ENCODE measurements at regions not wholly inside any gene's neighbourhood (a gene's known extent, or its start where the extent isn't known, plus 50 kb on each side); places are given as distances from the start of the nearest gene placed in this dataset.

- DNase-seq: no peak
These were observed 469.5 kb downstream of the MAN2A1 start for GRCh38 chr5:110159202-110159601.

- DNase-seq: no peak
These were observed 471.4 kb downstream of the MAN2A1 start for GRCh38 chr5:110161162-110161561.

- no peak for DNase-seq
These were observed 475.6 kb downstream of the MAN2A1 start for GRCh38 chr5:110165366-110165765.

- no peak for DNase-seq
These were observed 477.7 kb downstream of the MAN2A1 start for GRCh38 chr5:110167384-110167783.

GRCh38 chr5:110169461-110169860, 479.7 kb downstream of the MAN2A1 start:
- no peak for DNase-seq

- DNase-seq: no peak
These were observed 488.0 kb downstream of the MAN2A1 start for GRCh38 chr5:110177729-110178128.

GRCh38 chr5:110179321-110179720, 489.6 kb downstream of the MAN2A1 start:
- DNase-seq: no peak

GRCh38 chr5:110194191-110194590, 504.5 kb downstream of the MAN2A1 start:
- no peak for DNase-seq

- no peak for DNase-seq
These were observed 505.6 kb downstream of the MAN2A1 start for GRCh38 chr5:110195288-110195687.

- no peak for DNase-seq
These were observed 512.1 kb downstream of the MAN2A1 start for GRCh38 chr5:110201791-110202190.

GRCh38 chr5:110203661-110204060, 513.9 kb downstream of the MAN2A1 start:
- DNase-seq: no peak

GRCh38 chr5:110209401-110209800, 517.1 kb downstream of the TMEM232 start:
- no peak for DNase-seq

- no peak for DNase-seq
These were observed 507.5 kb downstream of the TMEM232 start for GRCh38 chr5:110218981-110219380.

GRCh38 chr5:110219769-110220168, 506.7 kb downstream of the TMEM232 start:
- DNase-seq: no peak

GRCh38 chr5:110221036-110221435, 505.4 kb downstream of the TMEM232 start:
- no peak for DNase-seq

GRCh38 chr5:110224050-110224449, 502.4 kb downstream of the TMEM232 start:
- DNase-seq: no peak

GRCh38 chr5:110225949-110226348, 500.5 kb downstream of the TMEM232 start:
- DNase-seq: no peak

GRCh38 chr5:110239786-110240185, 486.7 kb downstream of the TMEM232 start:
- DNase-seq: no peak

- no peak for DNase-seq
These were observed 483.5 kb downstream of the TMEM232 start for GRCh38 chr5:110242950-110243349.

GRCh38 chr5:110248921-110249320, 477.6 kb downstream of the TMEM232 start:
- DNase-seq: no peak

GRCh38 chr5:110250355-110250754, 476.1 kb downstream of the TMEM232 start:
- no peak for DNase-seq

GRCh38 chr5:110250755-110251154, 475.7 kb downstream of the TMEM232 start:
- no peak for DNase-seq

- no peak for DNase-seq
These were observed 475.1 kb downstream of the TMEM232 start for GRCh38 chr5:110251366-110251765.

- no peak for DNase-seq
These were observed 471.3 kb downstream of the TMEM232 start for GRCh38 chr5:110255194-110255593.

GRCh38 chr5:110256298-110256697, 470.2 kb downstream of the TMEM232 start:
- no peak for DNase-seq

- DNase-seq: no peak
These were observed 468.5 kb downstream of the TMEM232 start for GRCh38 chr5:110257971-110258370.
